Activated CD4-positive, alpha-beta T cell treated with anti-CD3 and anti-CD28 coated beads for 36 hours (primary cell): ENCODE measurements at regions not wholly inside any gene's neighbourhood (a gene's known extent, or its start where the extent isn't known, plus 50 kb on each side); places are given as distances from the start of the nearest gene placed in this dataset.
"Not testable (repeated sequence)": the region's sequence is repeated elsewhere in the genome, so short reads cannot be mapped to it uniquely, and the experiment has no call there.

Experiments used
- ATAC-seq: fragments of 200-7000 bp; cut with Tn5 transposase; one replicate; pipeline ENCODE4 v1.10.0; 2021; ENCODE audit warnings: mild to moderate bottlenecking, moderate library complexity
- CTCF ChIA-PET: fragments of 350-600 bp; sonication (Branson Sonifier 250); formaldehyde crosslinking; loops from one replicate; lab custom pipeline; 2021; ENCODE audit warnings: antibody characterized with exemption; lab: Charles Lee
- POLR2A ChIA-PET: fragments of 350-600 bp; sonication (Branson Sonifier 250); formaldehyde crosslinking; loops from one replicate; lab custom pipeline; 2021; ENCODE audit warnings: antibody characterized with exemption, inconsistent platforms; lab: Charles Lee
- DNase-seq: peaks from one replicate; pipeline ENCODE4 v3.0.0-alpha.2; 2020
- H3K27ac Mint-ChIP-seq: one replicate; pipeline ENCODE4 v1.8.0; 2021; ENCODE audit warnings: mixed read lengths
- H3K27me3 Mint-ChIP-seq: one replicate; pipeline ENCODE4 v1.8.0; 2021; ENCODE audit warnings: mixed read lengths
- H3K36me3 Mint-ChIP-seq: one replicate; pipeline ENCODE4 v1.8.0; 2021; ENCODE audit warnings: low read depth, mixed read lengths
- H3K4me1 Mint-ChIP-seq: one replicate; pipeline ENCODE4 v1.8.0; 2021; ENCODE audit warnings: mixed read lengths
- H3K4me3 Mint-ChIP-seq: one replicate; pipeline ENCODE4 v1.8.0; 2021; ENCODE audit warnings: mild to moderate bottlenecking, moderate library complexity, mixed read lengths
- H3K9me3 Mint-ChIP-seq: one replicate; pipeline ENCODE4 v1.8.0; 2021; ENCODE audit warnings: low read depth, mixed read lengths
- intact Hi-C, 2 experiments: fragments of 100-400 bp; cut with DNase I in 1 of 2; cut with micrococcal nuclease in 1 of 2; formaldehyde crosslinking; loops; one replicate each; pipeline versions ENCODE4 v1.14.2 to v1.15.1; 2022 to 2024; cut with DNase I, micrococcal nuclease

- CTCF ChIA-PET = no interaction called here
- Mint-ChIP-seq H3K27me3 (no peaks in the 10 kb centered on the region), H3K27ac (no peak overlapping the region)
Observed at GRCh38 chr1:228885845-228886244, 150.6 kb downstream of the RHOU start.

GRCh38 chr1:228887101-228887500, 151.8 kb downstream of the RHOU start:
- peaks cover 5% of the 10 kb centered on the region for H3K9me3 Mint-ChIP-seq
- no peaks in the 10 kb centered on the region for H3K27me3 Mint-ChIP-seq
- no peak overlapping the region for H3K27ac Mint-ChIP-seq
- POLR2A ChIA-PET = no interaction called here
- no peak overlapping the region for H3K4me3 Mint-ChIP-seq
- peaks cover 21% of the 10 kb centered on the region for H3K4me1 Mint-ChIP-seq
- no peak for ATAC-seq
- H3K36me3 Mint-ChIP-seq = no peaks in the 10 kb centered on the region
- CTCF ChIA-PET = interaction anchor here (0.6 kb wide), 1 partner anchor 1671 kb away, joined by 3 read pairs; no protein-coding TSS in a partner anchor
- intact Hi-C loops = no loop called here
- no peak for DNase-seq

More at GRCh38 chr1:228885845-228886244, 150.6 kb downstream of the RHOU start:
- intact Hi-C loops = no loop called here
- Mint-ChIP-seq H3K9me3 (peaks cover 5% of the 10 kb centered on the region), H3K4me1 (peaks cover 17% of the 10 kb centered on the region), H3K4me3 (no peak overlapping the region), H3K36me3 (no peaks in the 10 kb centered on the region)
- ATAC-seq = no peak
- no peak for DNase-seq
- POLR2A ChIA-PET = no interaction called here

- no peak for DNase-seq
- Mint-ChIP-seq H3K4me3 (no peak overlapping the region), H3K27me3 (no peaks in the 10 kb centered on the region), H3K27ac (no peak overlapping the region), H3K4me1 (peaks cover 21% of the 10 kb centered on the region), H3K9me3 (peaks cover 5% of the 10 kb centered on the region), H3K36me3 (no peaks in the 10 kb centered on the region)
- POLR2A ChIA-PET = no interaction called here
- ATAC-seq = no peak
- intact Hi-C loops = no loop called here
- CTCF ChIA-PET = no interaction called here
Observed at GRCh38 chr1:228887960-228888359, 152.7 kb downstream of the RHOU start.

- DNase-seq (no peak), ATAC-seq (no peak)
- peaks cover 2% of the 10 kb centered on the region for H3K9me3 Mint-ChIP-seq
- no peaks in the 10 kb centered on the region for H3K36me3 Mint-ChIP-seq
- POLR2A ChIA-PET = no interaction called here
- CTCF ChIA-PET = interaction anchor here (1.1 kb wide), 1 partner anchor 338 kb away, joined by 4 read pairs; no protein-coding TSS in a partner anchor
- intact Hi-C loops = no loop called here
- H3K4me3 Mint-ChIP-seq = no peak overlapping the region
- H3K4me1 Mint-ChIP-seq = peaks cover 21% of the 10 kb centered on the region
- no peak overlapping the region for H3K27ac Mint-ChIP-seq
- H3K27me3 Mint-ChIP-seq = no peaks in the 10 kb centered on the region
Observed at GRCh38 chr1:228889289-228889688, 154.0 kb downstream of the RHOU start.

- no peak for DNase-seq
- ATAC-seq = no peak
- no peak overlapping the region for H3K27ac Mint-ChIP-seq
- intact Hi-C loops = no loop called here
- no peaks in the 10 kb centered on the region for H3K36me3 Mint-ChIP-seq
- POLR2A ChIA-PET = no interaction called here
- CTCF ChIA-PET = interaction anchor here (0.7 to 0.9 kb wide), 2 partner anchors 9 to 10 kb away, joined by 3 to 4 read pairs; no protein-coding TSS in a partner anchor
- no peak overlapping the region for H3K4me3 Mint-ChIP-seq
- H3K27me3 Mint-ChIP-seq = no peaks in the 10 kb centered on the region
- peaks cover 21% of the 10 kb centered on the region for H3K4me1 Mint-ChIP-seq
- H3K9me3 Mint-ChIP-seq = no peaks in the 10 kb centered on the region
Observed at GRCh38 chr1:228891272-228892034, 156.2 kb downstream of the RHOU start.

- ATAC-seq, CTCF ChIA-PET, DNase-seq, H3K27me3 Mint-ChIP-seq, POLR2A ChIA-PET, H3K4me3 Mint-ChIP-seq, H3K36me3 Mint-ChIP-seq, H3K9me3 Mint-ChIP-seq, H3K27ac Mint-ChIP-seq, intact Hi-C loops: not testable (repeated sequence)
- H3K4me1 Mint-ChIP-seq = peaks cover 21% of the 10 kb centered on the region
Observed at GRCh38 chr1:228892200-228892599, 156.9 kb downstream of the RHOU start.

- no peak overlapping the region for H3K4me3 Mint-ChIP-seq
- intact Hi-C loops = no loop called here
- H3K27me3 Mint-ChIP-seq = no peaks in the 10 kb centered on the region
- H3K27ac Mint-ChIP-seq = no peak overlapping the region
- ChIA-PET CTCF (interaction anchor here (0.7 to 1.0 kb wide), 2 partner anchors 8 to 333 kb away, joined by 3 read pairs; no protein-coding TSS in a partner anchor), POLR2A (no interaction called here)
- DNase-seq = no peak
- ATAC-seq = no peak
- no peaks in the 10 kb centered on the region for H3K9me3 Mint-ChIP-seq
- H3K36me3 Mint-ChIP-seq = no peaks in the 10 kb centered on the region
- H3K4me1 Mint-ChIP-seq = peaks cover 17% of the 10 kb centered on the region
Observed at GRCh38 chr1:228894442-228894989, 159.2 kb downstream of the RHOU start.

GRCh38 chr1:228897901-228898300, 162.6 kb downstream of the RHOU start:
- POLR2A ChIA-PET = no interaction called here

GRCh38 chr1:228898582-228898992, 163.3 kb downstream of the RHOU start:
- DNase-seq (no peak), ATAC-seq (no peak)
- H3K4me3 Mint-ChIP-seq = no peak overlapping the region
- no peaks in the 10 kb centered on the region for H3K9me3 Mint-ChIP-seq
- H3K36me3 Mint-ChIP-seq = no peaks in the 10 kb centered on the region
- intact Hi-C loops = no loop called here
- H3K27ac Mint-ChIP-seq = no peak overlapping the region
- no peaks in the 10 kb centered on the region for H3K27me3 Mint-ChIP-seq
- CTCF ChIA-PET = no interaction called here
- no peaks in the 10 kb centered on the region for H3K4me1 Mint-ChIP-seq
- POLR2A ChIA-PET = no interaction called here

More at GRCh38 chr1:228897901-228898300, 162.6 kb downstream of the RHOU start:
- Mint-ChIP-seq H3K27ac (no peak overlapping the region), H3K36me3 (no peaks in the 10 kb centered on the region), H3K27me3 (no peaks in the 10 kb centered on the region), H3K4me1 (no peaks in the 10 kb centered on the region), H3K4me3 (no peak overlapping the region), H3K9me3 (no peaks in the 10 kb centered on the region)
- CTCF ChIA-PET = no interaction called here
- intact Hi-C loops = no loop called here
- ATAC-seq = no peak
- no peak for DNase-seq

- Mint-ChIP-seq H3K27me3 (no peaks in the 10 kb centered on the region), H3K27ac (no peak overlapping the region), H3K36me3 (no peaks in the 10 kb centered on the region), H3K4me1 (no peaks in the 10 kb centered on the region), H3K4me3 (no peak overlapping the region), H3K9me3 (no peaks in the 10 kb centered on the region)
- ATAC-seq (no peak), DNase-seq (no peak)
- intact Hi-C loops = no loop called here
- CTCF ChIA-PET = interaction anchor here (0.6 kb wide), 2 partner anchors 48 to 184 kb away, joined by 3 read pairs; no protein-coding TSS in a partner anchor
- POLR2A ChIA-PET = no interaction called here
Observed at GRCh38 chr1:228899421-228899956, 164.2 kb downstream of the RHOU start.

- intact Hi-C loops = no loop called here
- ChIA-PET POLR2A (no interaction called here), CTCF (interaction anchor here (0.6 to 1.2 kb wide), 4 partner anchors 9 to 184 kb away, joined by 3 to 4 read pairs (median 3); no protein-coding TSS in a partner anchor)
- Mint-ChIP-seq H3K9me3 (no peaks in the 10 kb centered on the region), H3K4me1 (no peaks in the 10 kb centered on the region), H3K4me3 (no peak overlapping the region), H3K27ac (no peak overlapping the region), H3K36me3 (no peaks in the 10 kb centered on the region), H3K27me3 (no peaks in the 10 kb centered on the region)
- DNase-seq (no peak), ATAC-seq (no peak)
Observed at GRCh38 chr1:228900099-228900885, 165.0 kb downstream of the RHOU start.
